Neural cell (in vitro differentiated cells): ENCODE measurements at regions not wholly inside any gene's neighbourhood (a gene's known extent, or its start where the extent isn't known, plus 50 kb on each side); places are given as distances from the start of the nearest gene placed in this dataset.

Source experiments
- EP300 ChIP-seq: fragments of 450-650 bp; conservative IDR thresholded peaks from 2 replicates; pipeline ENCODE4 v1.6.1; 2014; ENCODE audit warnings: antibody characterized with exemption, mild to moderate bottlenecking, moderate library complexity; ENCODE audit not compliant: poor library complexity, severe bottlenecking
- TF ChIP-seq, protein P1 (sequence below): fragments of 450-650 bp; IDR thresholded peaks from 2 replicates; pipeline ENCODE4 v1.5.1; 2014; ENCODE audit warnings: antibody characterized with exemption, mild to moderate bottlenecking, moderate library complexity; ENCODE audit not compliant: poor library complexity, severe bottlenecking

DNA sequence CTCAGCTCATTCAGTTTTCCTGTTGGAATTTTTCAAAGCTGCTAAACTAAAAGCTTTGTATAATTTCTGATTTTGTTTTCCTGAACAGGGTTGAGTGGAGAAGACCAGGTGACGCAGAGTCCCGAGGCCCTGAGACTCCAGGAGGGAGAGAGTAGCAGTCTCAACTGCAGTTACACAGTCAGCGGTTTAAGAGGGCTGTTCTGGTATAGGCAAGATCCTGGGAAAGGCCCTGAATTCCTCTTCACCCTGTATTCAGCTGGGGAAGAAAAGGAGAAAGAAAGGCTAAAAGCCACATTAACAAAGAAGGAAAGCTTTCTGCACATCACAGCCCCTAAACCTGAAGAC, 367.1 kb upstream of the OR4E1 start:
- no peak for TF ChIP-seq EP300
- TF ChIP-seq, protein P1, sequence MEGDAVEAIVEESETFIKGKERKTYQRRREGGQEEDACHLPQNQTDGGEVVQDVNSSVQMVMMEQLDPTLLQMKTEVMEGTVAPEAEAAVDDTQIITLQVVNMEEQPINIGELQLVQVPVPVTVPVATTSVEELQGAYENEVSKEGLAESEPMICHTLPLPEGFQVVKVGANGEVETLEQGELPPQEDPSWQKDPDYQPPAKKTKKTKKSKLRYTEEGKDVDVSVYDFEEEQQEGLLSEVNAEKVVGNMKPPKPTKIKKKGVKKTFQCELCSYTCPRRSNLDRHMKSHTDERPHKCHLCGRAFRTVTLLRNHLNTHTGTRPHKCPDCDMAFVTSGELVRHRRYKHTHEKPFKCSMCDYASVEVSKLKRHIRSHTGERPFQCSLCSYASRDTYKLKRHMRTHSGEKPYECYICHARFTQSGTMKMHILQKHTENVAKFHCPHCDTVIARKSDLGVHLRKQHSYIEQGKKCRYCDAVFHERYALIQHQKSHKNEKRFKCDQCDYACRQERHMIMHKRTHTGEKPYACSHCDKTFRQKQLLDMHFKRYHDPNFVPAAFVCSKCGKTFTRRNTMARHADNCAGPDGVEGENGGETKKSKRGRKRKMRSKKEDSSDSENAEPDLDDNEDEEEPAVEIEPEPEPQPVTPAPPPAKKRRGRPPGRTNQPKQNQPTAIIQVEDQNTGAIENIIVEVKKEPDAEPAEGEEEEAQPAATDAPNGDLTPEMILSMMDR, result no peak
